ENCODE measurements at regions not wholly inside any gene's neighbourhood (a gene's known extent, or its start where the extent isn't known, plus 50 kb on each side); places are given as distances from the start of the nearest gene placed in this dataset.
A peak's percentile ranks its signal among the peaks of the same experiment; 100 is the strongest.

DNA sequence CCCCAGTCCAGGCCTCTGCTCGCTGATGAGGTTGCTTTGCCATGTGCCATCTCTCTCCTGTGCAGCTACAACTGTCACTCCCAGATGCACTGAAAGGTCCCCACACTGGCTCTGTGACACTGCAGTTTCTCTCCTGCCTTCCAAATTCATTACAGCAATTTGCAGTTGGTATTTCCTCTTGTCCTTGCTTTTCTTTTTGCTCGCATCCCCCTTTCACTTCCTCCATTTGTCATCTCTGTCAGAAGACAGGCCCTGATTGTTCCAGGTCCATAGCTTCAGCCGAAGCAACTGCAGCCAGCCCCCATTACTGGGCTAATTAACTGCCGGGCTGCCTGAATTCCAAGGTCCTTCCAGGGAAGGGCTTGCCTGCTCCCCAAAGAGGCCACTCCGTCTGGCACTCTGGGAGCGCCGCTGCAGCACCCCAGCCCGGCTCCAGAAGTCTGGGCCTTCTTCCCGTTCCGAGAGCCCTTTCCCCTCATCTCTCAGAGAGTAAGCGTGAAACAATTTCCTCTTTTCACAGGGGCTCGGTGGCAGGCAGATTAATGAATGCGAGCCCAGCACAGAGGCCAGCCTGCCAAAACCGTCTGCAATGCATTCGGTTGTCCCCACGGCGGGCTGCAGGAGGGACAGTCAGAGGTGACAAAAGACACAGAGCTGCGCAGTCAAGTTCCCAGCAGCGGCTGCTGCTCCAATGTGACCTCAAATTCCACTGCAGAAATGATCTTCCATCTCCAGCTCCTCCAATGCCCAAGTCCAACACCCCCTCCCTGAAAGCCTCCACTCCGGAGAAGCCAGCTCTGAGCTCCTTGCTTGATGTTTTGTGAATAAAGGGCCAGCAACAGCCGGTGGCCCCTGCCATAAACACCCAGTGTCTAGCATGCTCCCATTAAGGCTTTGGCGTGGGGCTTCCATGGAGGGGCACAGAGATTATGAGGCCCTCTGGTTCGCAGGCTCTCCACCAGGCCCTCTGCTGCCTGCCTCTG lies 279.4 kb upstream of the HABP2 start (continued):
- no peak for TF ChIP-seq ZNF747 (tag by site-specific recombination; IDR thresholded peaks at IDR 0.05)

DNA sequence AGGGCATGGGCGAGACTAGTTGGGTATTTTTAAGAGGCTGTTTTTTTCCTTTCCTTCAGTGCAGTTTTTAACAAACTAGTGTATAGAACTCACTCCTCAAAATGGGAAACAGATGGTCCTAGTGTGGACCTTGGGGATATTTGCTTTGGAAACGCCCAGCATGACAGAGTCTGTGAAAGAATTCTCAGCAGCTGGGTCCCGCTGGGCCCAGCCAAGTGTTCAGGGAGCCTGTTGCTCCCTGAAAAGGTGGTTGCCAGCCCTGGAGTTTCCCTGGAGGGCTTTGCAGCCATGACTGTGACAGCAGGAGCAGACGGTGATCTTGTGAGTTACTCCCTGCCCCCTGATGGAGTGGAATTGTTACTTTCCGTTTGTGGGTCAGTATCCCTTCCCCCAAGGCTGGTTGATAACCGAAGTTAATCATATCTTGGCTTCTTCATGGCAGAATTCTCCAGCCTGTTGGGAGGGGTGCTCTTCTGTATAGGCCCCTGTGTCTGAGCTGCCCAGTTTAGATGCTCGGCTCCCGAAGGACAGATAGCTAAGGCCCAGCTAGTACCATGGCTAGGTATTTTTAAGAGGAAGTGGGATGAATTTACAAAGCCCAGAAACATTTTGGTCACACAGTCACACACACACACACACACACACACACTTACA lies 278.6 kb upstream of the HABP2 start:
- no peaks in the 10 kb centered on the region for H3K36me3 ChIP-seq (ENCODE audit: control insufficient read depth in 2 of 2, insufficient read depth in 1 of 2, low read length in 2 of 2)
- POLR2A ChIA-PET = no interaction called here
- CTCF ChIA-PET = interaction anchor here (0.6 kb wide), 1 partner anchor 194 kb away, joined by 3 read pairs; no protein-coding TSS in a partner anchor
- no peaks in the 10 kb centered on the region for H3K4me1 ChIP-seq (ENCODE audit: control insufficient read depth, insufficient read depth, low read length)
- no peaks in the 10 kb centered on the region for H3K9me3 ChIP-seq (ENCODE audit: control insufficient read depth, insufficient read depth, low read depth, low read length)
- TF ChIP-seq ZNF112 (tag by site-specific recombination; IDR thresholded peaks at IDR 0.05) (no peak), ZIC2 (tag by site-specific recombination; IDR thresholded peaks at IDR 0.05) (0 out of 2 replicates have a peak, but pooled peaks have one; percentile 8)
- H3K27ac ChIP-seq (ENCODE audit: extremely low read depth, low read depth, low read length) = no peak overlapping the region
- no peak overlapping the region for H3K4me3 ChIP-seq (ENCODE audit: low read depth, low read length)

- H3K36me3 ChIP-seq (ENCODE audit: control insufficient read depth in 2 of 2, insufficient read depth in 1 of 2, low read length in 2 of 2) = no peaks in the 10 kb centered on the region
- H3K9me3 ChIP-seq (ENCODE audit: control insufficient read depth, insufficient read depth, low read depth, low read length) = no peaks in the 10 kb centered on the region
- no peak overlapping the region for H3K4me3 ChIP-seq (ENCODE audit: low read depth, low read length)
- no peaks in the 10 kb centered on the region for H3K4me1 ChIP-seq (ENCODE audit: control insufficient read depth, insufficient read depth, low read length)
- H3K27ac ChIP-seq (ENCODE audit: extremely low read depth, low read depth, low read length) = no peak overlapping the region
- CTCF ChIA-PET = no interaction called here
- no peak for TF ChIP-seq ZNF426 (tag by site-specific recombination; IDR thresholded peaks at IDR 0.05)
- TF ChIP-seq, protein P1, sequence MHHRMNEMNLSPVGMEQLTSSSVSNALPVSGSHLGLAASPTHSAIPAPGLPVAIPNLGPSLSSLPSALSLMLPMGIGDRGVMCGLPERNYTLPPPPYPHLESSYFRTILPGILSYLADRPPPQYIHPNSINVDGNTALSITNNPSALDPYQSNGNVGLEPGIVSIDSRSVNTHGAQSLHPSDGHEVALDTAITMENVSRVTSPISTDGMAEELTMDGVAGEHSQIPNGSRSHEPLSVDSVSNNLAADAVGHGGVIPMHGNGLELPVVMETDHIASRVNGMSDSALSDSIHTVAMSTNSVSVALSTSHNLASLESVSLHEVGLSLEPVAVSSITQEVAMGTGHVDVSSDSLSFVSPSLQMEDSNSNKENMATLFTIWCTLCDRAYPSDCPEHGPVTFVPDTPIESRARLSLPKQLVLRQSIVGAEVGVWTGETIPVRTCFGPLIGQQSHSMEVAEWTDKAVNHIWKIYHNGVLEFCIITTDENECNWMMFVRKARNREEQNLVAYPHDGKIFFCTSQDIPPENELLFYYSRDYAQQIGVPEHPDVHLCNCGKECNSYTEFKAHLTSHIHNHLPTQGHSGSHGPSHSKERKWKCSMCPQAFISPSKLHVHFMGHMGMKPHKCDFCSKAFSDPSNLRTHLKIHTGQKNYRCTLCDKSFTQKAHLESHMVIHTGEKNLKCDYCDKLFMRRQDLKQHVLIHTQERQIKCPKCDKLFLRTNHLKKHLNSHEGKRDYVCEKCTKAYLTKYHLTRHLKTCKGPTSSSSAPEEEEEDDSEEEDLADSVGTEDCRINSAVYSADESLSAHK (tag by site-specific recombination; IDR thresholded peaks at IDR 0.05) = no peak
- no peak for TF ChIP-seq ZNF529 (tag by site-specific recombination; IDR thresholded peaks at IDR 0.05; ENCODE audit: insufficient replicate concordance)
- TF ChIP-seq, protein P2, sequence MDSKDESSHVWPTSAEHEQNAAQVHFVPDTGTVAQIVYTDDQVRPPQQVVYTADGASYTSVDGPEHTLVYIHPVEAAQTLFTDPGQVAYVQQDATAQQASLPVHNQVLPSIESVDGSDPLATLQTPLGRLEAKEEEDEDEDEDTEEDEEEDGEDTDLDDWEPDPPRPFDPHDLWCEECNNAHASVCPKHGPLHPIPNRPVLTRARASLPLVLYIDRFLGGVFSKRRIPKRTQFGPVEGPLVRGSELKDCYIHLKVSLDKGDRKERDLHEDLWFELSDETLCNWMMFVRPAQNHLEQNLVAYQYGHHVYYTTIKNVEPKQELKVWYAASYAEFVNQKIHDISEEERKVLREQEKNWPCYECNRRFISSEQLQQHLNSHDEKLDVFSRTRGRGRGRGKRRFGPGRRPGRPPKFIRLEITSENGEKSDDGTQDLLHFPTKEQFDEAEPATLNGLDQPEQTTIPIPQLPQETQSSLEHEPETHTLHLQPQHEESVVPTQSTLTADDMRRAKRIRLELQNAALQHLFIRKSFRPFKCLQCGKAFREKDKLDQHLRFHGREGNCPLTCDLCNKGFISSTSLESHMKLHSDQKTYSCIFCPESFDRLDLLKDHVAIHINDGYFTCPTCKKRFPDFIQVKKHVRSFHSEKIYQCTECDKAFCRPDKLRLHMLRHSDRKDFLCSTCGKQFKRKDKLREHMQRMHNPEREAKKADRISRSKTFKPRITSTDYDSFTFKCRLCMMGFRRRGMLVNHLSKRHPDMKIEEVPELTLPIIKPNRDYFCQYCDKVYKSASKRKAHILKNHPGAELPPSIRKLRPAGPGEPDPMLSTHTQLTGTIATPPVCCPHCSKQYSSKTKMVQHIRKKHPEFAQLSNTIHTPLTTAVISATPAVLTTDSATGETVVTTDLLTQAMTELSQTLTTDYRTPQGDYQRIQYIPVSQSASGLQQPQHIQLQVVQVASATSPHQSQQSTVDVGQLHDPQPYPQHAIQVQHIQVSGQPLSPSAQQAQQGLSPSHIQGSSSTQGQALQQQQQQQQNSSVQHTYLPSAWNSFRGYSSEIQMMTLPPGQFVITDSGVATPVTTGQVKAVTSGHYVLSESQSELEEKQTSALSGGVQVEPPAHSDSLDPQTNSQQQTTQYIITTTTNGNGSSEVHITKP (tag by site-specific recombination; IDR thresholded peaks at IDR 0.05) = no peak
- no peak for TF ChIP-seq ZNF302 (tag by site-specific recombination; IDR thresholded peaks at IDR 0.05; ENCODE audit: low read depth)
- no peak for TF ChIP-seq ZNF354C (tag by site-specific recombination; IDR thresholded peaks at IDR 0.05; ENCODE audit: borderline replicate concordance, low read depth)
- TF ChIP-seq ZNF747 (tag by site-specific recombination; IDR thresholded peaks at IDR 0.05) = no peak
- no peak for TF ChIP-seq ZNF280C (tag by site-specific recombination; IDR thresholded peaks at IDR 0.05)
- TF ChIP-seq ZNF214 (tag by site-specific recombination; IDR thresholded peaks at IDR 0.05; ENCODE audit: borderline replicate concordance) = no peak
- POLR2A ChIA-PET = no interaction called here
Observed at GRCh38 chr10:113278221-113278620, 274.6 kb upstream of the HABP2 start.

All from HEK293 (cell line).